GM19025 (cell line): ENCODE measurements at regions not wholly inside any gene's neighbourhood (a gene's known extent, or its start where the extent isn't known, plus 50 kb on each side); places are given as distances from the start of the nearest gene placed in this dataset.
"Not testable (repeated sequence)": the region's sequence is repeated elsewhere in the genome, so short reads cannot be mapped to it uniquely, and the experiment has no call there.

Experiments
- ATAC-seq: cut with Tn5 transposase; IDR thresholded peaks from one replicate; pipeline ENCODE4 v1.9.1; 2021; ENCODE audit warnings: mild to moderate bottlenecking, low read depth, moderate library complexity; ENCODE audit not compliant: unreplicated experiment

DNA sequence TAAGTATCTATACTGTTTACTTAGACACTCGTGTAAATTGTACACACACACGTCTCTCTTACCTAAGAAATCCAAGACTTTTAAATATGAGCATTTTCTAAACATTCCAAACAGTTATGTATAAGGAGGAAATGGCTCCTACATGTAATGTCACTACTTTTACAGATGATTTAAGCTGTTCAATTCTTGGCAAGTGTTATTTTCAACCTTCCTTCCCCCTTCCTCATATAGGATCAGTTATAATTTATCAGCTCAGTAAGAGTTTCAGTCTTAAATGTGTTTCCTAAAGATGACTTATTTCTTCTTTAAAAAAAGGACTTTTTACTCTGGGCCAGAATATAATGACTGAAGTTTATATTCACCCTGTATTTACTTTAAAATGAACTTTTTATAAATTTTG is 601.1 kb downstream of the ANKRD50 start:
- no peak for ATAC-seq

DNA sequence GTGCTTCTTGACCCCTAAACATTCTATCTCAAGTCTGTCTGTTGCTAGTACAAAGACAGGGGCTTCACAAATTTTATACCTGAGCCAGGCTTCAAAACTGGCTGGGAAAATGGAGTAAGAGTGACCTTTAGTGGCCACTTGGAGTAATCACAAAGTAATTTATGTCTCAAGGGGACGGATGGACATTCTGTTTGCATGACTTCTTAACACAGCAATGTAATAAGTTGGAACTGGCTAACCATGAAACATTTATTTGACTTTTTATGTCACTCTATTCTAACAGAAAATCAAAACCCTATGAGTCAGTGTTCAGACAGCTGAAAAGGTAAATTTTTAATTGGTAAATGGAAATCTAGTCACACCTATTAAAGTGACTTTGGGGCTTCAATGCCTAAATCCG is 600.6 kb downstream of the ANKRD50 start:
- no peak for ATAC-seq

DNA sequence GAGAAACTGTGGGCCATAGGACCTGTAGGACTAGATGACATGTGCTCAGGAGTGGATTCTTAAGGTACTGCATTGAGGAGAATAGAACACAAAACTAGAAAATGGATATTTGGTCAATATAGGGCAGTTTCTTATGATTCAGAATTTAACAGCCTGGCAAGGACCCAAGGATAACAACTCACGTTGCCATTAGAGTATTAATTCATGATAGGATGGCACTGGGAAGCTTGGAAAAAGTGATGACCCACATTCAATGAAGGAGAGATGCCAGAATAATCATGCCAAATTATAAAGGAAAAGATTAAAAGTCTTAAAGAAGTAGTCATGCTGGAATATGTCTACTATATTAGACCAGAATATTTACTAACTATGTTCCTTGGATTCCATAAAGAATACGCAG is 594.5 kb downstream of the ANKRD50 start:
- no peak for ATAC-seq

DNA sequence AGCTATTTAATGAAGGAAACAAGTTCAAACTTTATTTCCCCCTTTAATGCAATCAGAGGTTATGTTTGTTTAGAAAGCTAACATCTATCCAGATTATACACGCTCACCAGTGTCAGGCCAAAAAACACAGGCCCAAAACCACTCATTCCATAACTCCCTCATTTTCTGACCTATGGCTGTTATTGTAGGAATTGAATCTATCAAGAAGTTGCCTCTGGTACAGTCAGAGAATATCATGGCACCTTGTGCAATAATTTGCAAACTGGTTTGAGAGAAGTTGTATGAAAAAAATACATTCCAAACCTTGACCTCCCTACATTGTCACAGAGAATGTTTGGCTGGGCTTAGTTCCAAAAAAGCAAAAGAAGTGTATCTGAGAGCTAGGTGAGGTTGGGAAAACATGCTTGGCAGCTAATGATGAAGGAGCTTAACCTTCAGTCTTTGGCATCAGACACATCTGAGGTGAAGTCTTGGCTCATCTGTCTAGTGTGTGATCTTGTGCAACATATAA is 591.0 kb downstream of the ANKRD50 start:
- no peak for ATAC-seq

DNA sequence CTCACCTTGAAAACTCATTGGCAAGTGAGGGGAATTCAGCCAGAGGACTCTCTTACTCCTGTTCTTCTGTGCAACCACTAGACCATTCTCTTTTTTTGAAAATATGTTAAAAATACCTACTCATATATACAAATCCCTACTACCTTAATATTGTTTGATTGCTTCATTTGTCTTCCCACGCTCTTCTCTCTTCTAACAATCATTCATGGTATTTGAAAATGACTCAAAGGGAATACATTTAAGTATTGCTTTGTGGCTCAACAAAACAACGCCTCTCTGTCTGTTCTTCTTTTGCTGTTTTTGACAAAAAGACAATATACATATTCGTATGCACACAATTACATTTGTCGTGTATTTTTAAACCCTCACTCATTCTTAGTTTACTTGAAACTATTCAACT is 589.4 kb downstream of the ANKRD50 start:
- ATAC-seq = no peak

DNA sequence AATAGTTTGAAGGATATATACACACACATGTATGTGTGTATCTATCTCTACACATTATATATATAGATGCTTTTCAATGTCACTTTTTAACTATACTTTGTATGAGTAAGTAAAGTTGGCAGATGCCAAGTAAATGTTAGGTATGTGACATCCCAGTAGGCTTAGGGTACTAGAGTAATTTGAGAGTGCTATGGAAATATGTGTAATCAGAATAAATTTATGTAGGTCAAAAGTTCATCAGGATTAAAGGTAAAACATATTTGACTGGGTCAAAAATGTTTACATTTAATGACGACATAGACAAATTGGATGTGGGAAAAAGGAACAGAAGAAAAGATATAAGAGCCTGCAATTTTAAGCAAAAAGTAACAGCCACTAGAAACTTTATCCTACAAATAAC is 588.8 kb downstream of the ANKRD50 start:
- no peak for ATAC-seq

DNA sequence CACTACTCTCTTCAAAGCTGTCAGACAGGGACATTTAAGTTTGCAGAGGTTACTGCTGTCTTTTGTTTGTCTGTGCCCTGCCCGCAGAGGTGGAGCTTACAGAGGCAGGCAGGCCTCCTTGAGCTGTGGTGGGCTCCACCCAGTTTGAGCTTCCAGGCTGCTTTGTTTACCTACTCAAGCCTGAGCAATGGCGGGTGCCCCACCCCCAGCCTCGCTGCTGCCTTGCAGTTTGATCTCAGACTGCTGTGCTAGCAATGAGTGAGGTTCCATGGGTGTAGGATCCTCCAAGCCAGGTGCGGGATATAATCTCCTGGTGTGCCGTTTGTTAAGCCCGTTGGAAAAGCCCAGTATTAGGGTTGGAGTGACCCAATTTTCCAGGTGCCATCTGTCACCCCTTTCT is 581.2 kb downstream of the ANKRD50 start:
- not testable (repeated sequence) for ATAC-seq

DNA sequence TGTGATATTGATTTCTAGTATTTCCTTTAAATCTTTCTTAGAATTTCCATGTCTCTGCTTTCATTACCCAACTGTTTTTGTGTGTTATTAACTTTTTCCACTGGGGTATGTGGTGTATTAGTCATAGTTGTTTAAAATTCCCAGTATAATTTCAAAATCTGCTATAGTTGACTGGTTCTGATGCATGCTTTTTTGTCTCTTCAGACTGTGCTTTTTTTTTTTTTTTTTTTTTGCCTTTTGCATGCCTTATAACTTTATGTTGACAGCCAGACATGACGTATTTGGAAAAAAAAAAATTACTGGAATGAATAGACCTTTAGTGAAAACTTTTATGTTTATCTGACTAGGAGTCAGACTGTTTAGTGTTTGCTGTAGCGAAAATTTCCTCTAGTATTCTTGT is 580.4 kb downstream of the ANKRD50 start:
- ATAC-seq = no peak

DNA sequence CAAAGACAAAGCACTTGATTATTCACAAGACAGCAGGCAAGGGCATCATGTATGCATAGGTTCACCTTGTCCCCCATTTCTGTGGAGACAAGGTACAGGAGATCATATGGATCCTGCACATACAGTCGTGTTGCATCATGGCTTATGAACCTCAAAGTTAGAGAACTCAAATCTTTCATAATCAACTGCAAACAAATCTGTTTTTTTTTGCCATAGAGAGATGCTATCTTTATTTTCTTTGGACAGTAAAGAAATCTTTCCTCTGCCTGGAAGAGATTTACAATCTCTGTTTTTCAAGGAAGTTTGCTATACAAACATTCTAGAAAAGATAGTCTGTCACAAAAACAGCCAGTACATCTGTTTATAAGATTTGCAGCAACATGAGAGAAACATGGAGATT is 578.8 kb downstream of the ANKRD50 start:
- no peak for ATAC-seq

DNA sequence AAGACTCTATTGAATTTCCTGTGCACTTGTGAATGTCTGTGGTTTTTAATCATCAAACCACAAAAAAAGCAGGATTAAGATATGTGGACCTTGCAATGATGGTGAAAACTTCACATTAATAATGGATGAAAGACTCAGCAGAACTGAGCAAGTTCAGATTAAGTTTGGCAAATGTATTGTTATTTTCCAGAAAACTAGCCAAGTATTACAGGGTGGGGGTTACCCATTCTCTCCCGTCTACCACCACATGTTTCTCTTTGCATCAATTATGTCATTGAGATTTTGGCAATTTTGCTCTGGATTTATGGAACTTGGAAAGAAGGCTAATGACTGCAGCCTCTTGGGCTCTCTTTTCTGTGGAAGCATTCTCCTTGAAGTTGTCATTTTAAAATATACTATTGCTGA is 577.1 kb downstream of the ANKRD50 start:
- no peak for ATAC-seq

DNA sequence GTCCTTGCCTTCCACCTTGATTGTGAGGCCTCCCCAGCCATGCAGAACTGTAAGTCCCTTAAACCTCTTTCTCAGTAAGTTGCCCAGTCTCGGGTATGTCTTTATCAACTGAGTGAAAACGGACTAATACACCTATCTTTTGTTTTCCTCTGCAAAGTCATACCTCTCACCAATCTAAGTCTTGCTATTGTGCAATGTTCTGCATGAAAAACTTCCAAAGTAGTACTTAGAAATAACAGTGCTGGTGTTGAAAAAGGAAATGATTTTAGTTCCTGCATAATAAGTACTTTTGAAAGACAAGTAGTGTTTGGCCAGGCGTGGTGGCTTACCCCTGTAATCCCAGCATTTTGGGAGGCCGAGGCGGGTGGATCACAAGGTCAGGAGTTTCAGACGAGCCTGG is 573.5 kb downstream of the ANKRD50 start:
- no peak for ATAC-seq

DNA sequence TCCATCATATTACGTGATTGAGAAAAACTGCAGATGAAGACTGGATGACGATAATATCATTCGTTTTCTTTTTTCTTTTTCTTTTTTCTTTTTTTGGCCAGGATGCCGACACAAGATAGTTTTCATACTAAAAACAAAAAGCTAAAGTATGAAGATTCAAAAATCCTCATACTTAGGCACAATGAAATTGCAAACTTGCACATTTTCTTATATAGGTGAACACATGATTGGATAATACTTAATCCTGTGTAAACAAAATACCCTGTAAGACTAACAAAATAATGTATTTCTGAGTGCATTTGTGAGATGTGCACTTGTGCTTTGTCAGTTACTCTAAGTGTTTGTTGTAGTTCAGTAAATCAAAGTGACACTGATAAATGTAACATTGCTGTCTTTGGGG is 568.9 kb downstream of the ANKRD50 start:
- ATAC-seq = no peak

DNA sequence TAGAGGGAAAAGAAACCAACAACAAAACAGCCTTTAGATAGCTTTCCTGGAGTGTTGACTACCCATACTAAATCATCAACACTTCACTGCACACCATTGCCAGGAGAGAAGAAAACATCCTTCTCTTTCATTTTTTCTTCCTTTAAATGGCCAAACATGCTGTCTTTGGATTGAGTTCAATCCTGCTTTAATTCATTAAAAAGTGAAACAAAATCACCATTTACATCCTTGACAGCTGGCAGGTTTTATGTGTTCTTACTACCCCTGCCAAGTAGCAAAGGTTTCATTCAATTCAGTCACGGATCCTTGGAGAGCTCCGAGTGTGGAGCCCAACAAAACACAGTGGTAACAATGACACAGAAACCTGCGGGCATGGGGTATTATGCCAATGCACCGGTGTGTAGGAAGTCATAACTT is 568.3 kb downstream of the ANKRD50 start:
- no peak for ATAC-seq

DNA sequence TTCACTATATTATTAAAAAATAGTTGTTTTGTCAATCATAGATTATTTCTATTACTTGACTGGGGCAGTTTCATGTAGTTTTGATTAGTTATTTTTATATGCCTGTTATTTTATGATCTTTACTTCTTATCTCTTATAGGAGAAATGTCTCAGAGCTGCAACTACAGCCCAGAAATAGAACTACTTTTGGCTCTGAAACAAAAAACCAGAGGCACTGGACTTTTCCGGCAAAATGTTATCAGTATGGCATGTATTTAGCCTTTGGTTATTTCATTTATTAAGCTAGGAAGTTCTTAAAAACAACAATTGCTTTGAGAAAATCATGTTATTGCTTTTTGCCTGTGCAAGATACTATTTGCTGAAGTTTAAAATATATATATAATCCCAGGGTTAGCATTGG is 566.5 kb downstream of the ANKRD50 start:
- no peak for ATAC-seq

DNA sequence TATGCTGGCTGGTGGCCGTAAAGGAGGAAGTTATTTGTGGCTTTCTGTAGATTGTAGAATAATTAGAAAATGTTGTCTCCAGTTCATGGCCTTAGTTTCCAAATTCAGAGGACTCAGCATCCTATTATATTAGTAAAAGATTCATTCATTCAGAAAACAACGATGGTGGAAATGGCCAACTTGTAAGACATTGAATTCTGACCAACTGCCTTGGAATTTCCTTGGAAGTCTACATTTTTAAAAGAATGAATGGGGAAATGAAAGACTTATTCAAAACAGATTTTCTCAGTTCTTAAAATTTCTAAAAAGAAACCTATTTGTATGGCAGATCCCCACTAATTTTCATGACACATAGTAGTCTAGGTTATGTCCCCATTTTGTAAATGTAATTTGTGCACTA is 561.5 kb downstream of the ANKRD50 start:
- no peak for ATAC-seq

DNA sequence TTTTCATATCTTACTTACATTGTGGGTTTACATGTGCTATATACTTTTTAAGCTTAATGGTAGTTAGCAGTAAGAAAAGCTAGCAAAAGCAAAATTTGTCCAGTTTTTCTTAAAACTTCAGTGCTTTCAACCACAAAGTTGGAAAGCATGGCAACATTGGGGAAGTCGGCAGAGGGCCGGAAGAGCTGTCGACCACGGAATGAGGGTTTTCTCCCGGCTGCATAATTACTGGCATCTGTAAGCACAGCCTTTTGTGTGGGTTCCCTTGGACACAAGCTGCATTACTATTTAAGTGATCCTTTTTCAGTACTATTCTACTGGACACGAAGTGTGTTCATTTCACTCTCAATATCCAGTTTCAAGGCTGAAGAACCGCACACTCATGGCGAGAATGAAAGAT is 560.4 kb downstream of the ANKRD50 start:
- ATAC-seq = no peak

DNA sequence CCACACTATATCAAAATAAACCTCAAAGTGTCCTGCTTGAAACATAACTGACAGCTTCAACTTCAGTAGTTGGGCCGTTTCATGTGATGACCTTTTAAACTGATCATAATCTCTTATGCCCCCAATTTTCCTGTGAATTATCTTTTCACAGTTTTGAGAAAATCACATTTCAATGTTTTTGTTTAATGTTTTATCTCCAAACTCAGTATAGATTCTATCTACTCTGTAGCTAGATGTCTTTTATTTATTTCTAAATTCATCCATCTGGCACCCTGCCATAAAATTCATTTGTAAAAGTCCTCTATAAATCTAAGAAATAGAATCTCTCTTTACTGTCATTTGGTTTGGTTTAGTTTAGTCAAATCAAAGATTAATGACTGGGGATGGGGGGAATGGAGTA is 557.3 kb downstream of the ANKRD50 start:
- no peak for ATAC-seq

DNA sequence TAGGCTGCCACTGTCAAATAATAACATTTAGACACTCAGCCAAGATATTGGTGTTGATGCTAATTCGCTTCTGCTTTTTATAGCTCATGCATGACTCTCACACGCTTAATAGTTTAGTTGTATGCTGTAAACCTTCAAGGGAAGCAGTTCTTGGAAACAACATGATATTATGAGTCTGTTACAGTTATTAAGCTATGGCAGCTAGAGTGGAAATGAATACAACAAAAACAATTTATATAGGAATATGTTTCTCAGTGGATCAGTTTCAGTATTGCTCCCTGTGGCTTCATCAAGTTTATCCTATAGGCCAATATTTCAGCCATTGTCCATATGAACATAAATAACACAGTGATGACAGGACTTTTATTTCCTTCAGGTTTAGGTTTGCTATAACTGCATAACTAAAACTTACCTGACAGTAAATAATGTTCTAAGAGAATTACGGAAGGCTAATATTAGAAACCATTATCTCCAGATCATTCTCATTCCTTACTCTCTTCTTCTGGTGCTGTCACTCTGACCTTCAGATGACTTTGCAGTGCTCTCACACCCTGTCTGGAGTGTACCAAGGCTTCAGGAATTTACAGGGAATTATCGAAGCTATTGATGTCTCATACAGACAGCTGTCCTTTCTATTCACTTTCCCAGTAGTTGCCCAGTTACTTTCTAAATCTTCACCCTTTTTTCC is 555.0 kb downstream of the ANKRD50 start:
- ATAC-seq = no peak

DNA sequence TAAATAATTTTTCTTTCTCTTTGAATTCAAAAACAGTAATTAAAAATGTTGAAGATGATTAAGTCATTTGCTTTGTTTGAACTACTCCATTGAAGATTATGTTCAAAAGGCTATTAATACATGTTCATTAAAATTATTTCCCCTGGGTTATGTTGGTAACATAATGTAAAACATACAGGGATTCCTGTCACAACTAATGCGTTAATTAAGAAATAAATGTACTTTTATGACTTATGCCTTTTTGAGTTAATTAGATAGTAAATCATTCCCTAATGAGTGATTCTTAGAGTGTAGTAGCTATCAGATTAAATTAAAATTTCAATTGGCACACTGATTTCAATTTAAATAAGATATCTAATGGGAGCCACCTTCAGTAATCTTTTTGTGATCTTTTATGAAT is 549.1 kb downstream of the ANKRD50 start:
- ATAC-seq = no peak

DNA sequence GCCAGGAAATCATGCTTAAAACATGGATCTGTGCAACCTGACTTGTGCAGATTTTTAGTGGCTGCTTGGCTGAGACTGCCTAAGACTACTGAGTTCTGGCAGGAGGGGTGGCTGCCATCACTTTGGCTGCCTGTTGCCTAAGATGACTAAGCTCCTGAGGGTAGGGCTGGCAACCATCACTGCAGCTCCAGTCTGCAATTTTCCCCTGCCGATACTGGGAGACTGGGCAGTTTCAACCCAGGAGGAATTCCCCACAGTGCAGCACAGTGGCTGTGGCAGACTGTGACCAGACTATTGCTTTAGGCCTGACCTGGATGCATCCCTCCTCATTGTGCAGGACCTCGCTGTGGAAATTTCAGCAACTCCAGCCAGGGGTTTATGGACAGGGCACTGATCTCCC is 544.9 kb downstream of the ANKRD50 start:
- no peak for ATAC-seq

DNA sequence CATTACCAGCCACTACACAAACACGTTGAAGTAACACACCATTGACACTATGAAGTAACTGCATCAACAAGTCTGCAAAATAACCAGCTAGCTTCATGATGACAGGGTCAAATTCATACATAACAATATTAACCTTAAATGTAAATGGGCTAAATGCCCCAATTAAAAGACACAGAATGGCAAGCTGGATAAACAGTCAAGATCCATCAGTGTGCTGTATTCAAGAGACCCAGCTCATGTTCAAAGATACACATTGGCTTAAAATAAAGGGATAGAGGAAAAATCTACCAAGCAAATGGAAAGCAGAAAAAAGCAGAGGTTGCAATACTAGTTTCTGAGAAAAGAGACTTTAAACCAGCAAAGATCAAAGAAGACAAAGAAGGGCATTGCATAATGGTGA is 543.0 kb downstream of the ANKRD50 start:
- ATAC-seq = not testable (repeated sequence)

DNA sequence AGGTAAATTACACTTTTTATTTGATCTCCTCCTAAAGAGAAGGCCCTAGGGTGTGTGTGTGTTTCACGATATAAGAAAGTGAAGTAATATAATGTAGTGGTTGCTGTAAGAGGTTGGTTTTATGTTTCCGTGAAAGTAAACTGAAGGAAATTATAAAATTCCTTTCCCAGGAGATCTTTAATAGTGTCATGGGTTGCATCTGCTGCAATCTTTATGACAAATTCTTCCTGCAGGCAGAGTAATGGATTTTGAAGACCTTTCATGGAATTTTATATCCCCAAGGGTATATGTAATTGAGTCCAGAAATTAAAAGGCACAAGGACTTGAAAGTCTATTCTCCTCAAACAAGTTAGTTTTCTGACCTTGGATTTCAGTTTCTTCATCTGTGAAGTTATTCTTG is 538.6 kb downstream of the ANKRD50 start:
- ATAC-seq = no peak
